Fibroblast of lung (primary cell): ENCODE measurements at regions not wholly inside any gene's neighbourhood (a gene's known extent, or its start where the extent isn't known, plus 50 kb on each side); places are given as distances from the start of the nearest gene placed in this dataset.

Experiments
- DNase-seq, 2 donors: peaks; one replicate each; pipeline versions ENCODE4 v3.0.0 to v3.0.0-alpha.2; 2010; ENCODE audit warnings: low read depth in 2 of 2
- H2AFZ ChIP-seq: 2 replicates; pipeline ENCODE4 v1.5.1; 2012; ENCODE audit warnings: low read length, control low read depth, inconsistent platforms
- H3K27ac ChIP-seq: 2 replicates; pipeline ENCODE4 v1.5.1; 2011; ENCODE audit warnings: low read length, control low read depth; ENCODE audit not compliant: insufficient read depth
- H3K27me3 ChIP-seq: 2 replicates; pipeline ENCODE4 v1.5.1; 2011; ENCODE audit warnings: mild to moderate bottlenecking, low read length; ENCODE audit not compliant: control insufficient read depth, insufficient read depth
- H3K36me3 ChIP-seq: 2 replicates; pipeline ENCODE4 v1.5.1; 2011; ENCODE audit warnings: low read length; ENCODE audit not compliant: control insufficient read depth, insufficient read depth
- H3K4me1 ChIP-seq: 2 replicates; pipeline ENCODE4 v1.5.1; 2011; ENCODE audit warnings: low read length; ENCODE audit not compliant: control insufficient read depth, insufficient read depth; ENCODE audit errors: extremely low read depth
- H3K4me2 ChIP-seq: 2 replicates; pipeline ENCODE4 v1.5.1; 2011; ENCODE audit warnings: low read length, control low read depth; ENCODE audit not compliant: insufficient read depth; ENCODE audit errors: extremely low read depth
- H3K4me3 ChIP-seq, 4 experiments: fragments of 200-600 bp in 1 of 4; sonication (generic) in 1 of 4; replicated peaks in 1 of 4; 2 replicates each; pipeline ENCODE4 v1.5.1; 2011 to 2016; ENCODE audit warnings: low read length in 4 of 4, low read depth in 3 of 4, mild to moderate bottlenecking in 3 of 4, control low read depth in 2 of 4, inconsistent platforms in 1 of 4, mixed read lengths in 1 of 4; ENCODE audit not compliant: insufficient read depth in 1 of 4; ENCODE audit errors: control extremely low read depth in 1 of 4
- H3K79me2 ChIP-seq: 2 replicates; pipeline ENCODE4 v1.5.1; 2012; ENCODE audit warnings: mild to moderate bottlenecking, low read length, inconsistent platforms; ENCODE audit not compliant: control insufficient read depth, insufficient read depth
- H3K9ac ChIP-seq: 2 replicates; pipeline ENCODE4 v1.5.1; 2011; ENCODE audit warnings: mild to moderate bottlenecking, low read length, control low read depth; ENCODE audit not compliant: insufficient read depth
- H3K9me3 ChIP-seq: 2 replicates; pipeline ENCODE4 v1.5.1; 2012; ENCODE audit warnings: low read depth, low read length; ENCODE audit not compliant: control insufficient read depth, insufficient read depth
- H4K20me1 ChIP-seq: 2 replicates; pipeline ENCODE4 v1.5.1; 2011; ENCODE audit warnings: low read length; ENCODE audit not compliant: control insufficient read depth, insufficient read depth; ENCODE audit errors: extremely low read depth
- EZH2 ChIP-seq: IDR thresholded peaks from 2 replicates; pipeline ENCODE4 v1.5.1; 2012; ENCODE audit warnings: low read length, control low read depth, mild to moderate bottlenecking; ENCODE audit errors: missing control alignments
- TF ChIP-seq, protein P1 (sequence below), 2 donors: IDR thresholded peaks in 1 of 2; conservative IDR thresholded peaks in 1 of 2; 1 replicate in 1 of 2; 2 replicates in 1 of 2; pipeline ENCODE4 v1.5.1; 2011 to 2012; ENCODE audit warnings: low read length in 2 of 2, control low read depth in 1 of 2, inconsistent platforms in 1 of 2, low read depth in 1 of 2, mild to moderate bottlenecking in 1 of 2

GRCh38 chr18:67232406-67232805 is 284.1 kb downstream of the DSEL start:
- H3K27ac ChIP-seq, result no peak overlapping the region
- no peaks in the 10 kb centered on the region for H3K4me1 ChIP-seq
- TF ChIP-seq EZH2, result no peak
- TF ChIP-seq, protein P1, sequence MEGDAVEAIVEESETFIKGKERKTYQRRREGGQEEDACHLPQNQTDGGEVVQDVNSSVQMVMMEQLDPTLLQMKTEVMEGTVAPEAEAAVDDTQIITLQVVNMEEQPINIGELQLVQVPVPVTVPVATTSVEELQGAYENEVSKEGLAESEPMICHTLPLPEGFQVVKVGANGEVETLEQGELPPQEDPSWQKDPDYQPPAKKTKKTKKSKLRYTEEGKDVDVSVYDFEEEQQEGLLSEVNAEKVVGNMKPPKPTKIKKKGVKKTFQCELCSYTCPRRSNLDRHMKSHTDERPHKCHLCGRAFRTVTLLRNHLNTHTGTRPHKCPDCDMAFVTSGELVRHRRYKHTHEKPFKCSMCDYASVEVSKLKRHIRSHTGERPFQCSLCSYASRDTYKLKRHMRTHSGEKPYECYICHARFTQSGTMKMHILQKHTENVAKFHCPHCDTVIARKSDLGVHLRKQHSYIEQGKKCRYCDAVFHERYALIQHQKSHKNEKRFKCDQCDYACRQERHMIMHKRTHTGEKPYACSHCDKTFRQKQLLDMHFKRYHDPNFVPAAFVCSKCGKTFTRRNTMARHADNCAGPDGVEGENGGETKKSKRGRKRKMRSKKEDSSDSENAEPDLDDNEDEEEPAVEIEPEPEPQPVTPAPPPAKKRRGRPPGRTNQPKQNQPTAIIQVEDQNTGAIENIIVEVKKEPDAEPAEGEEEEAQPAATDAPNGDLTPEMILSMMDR (conservative IDR thresholded peaks at IDR 0.05 in 1 of 2, IDR thresholded peaks at IDR 0.05 in 1 of 2; ENCODE audit: low read depth in 1 of 2, low read length in 2 of 2), result no peak
- DNase-seq, result peak; percentile 54 to 84
- H4K20me1 ChIP-seq, result no peaks in the 10 kb centered on the region
- no peaks in the 10 kb centered on the region for H3K36me3 ChIP-seq
- H3K9me3 ChIP-seq, result no peaks in the 10 kb centered on the region
- no peak overlapping the region for H3K4me3 ChIP-seq
- H3K27me3 ChIP-seq, result no peaks in the 10 kb centered on the region
- no peak overlapping the region for H3K4me2 ChIP-seq
- H2AFZ ChIP-seq, result no peak overlapping the region
- H3K9ac ChIP-seq, result no peak overlapping the region
- no peaks in the 10 kb centered on the region for H3K79me2 ChIP-seq

DNA sequence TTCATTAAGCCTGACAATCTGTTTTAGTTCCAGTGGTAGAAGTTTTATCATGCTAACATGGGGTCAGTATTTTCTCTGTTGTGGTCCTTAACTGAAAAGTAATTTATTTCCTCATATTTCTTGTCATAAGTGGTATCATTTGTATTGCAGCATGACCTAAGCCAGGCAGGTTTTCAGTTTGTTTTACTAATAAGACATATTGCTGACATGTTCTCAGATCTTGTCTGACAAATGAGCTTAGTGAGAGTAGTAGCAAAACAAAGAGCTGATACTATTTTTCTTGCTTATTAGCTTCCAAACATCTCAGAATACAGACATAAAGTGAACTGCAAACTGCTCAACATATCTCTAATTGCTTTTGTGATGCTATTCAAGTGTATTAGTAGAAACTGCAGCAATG is 293.6 kb downstream of the DSEL start:
- Histone ChIP-seq H4K20me1 (no peaks in the 10 kb centered on the region), H3K9me3 (no peaks in the 10 kb centered on the region), H3K36me3 (no peaks in the 10 kb centered on the region), H2AFZ (no peak overlapping the region), H3K27ac (no peak overlapping the region), H3K4me1 (no peaks in the 10 kb centered on the region), H3K4me2 (no peak overlapping the region), H3K9ac (no peak overlapping the region), H3K79me2 (no peaks in the 10 kb centered on the region), H3K27me3 (no peaks in the 10 kb centered on the region), H3K4me3 (no peak overlapping the region)
- TF ChIP-seq EZH2, result no peak
- TF ChIP-seq, protein P1 (conservative IDR thresholded peaks at IDR 0.05 in 1 of 2, IDR thresholded peaks at IDR 0.05 in 1 of 2; ENCODE audit: low read depth in 1 of 2, low read length in 2 of 2), result no peak
- peak in 1 of 2 donors; percentile 22 for DNase-seq

DNA sequence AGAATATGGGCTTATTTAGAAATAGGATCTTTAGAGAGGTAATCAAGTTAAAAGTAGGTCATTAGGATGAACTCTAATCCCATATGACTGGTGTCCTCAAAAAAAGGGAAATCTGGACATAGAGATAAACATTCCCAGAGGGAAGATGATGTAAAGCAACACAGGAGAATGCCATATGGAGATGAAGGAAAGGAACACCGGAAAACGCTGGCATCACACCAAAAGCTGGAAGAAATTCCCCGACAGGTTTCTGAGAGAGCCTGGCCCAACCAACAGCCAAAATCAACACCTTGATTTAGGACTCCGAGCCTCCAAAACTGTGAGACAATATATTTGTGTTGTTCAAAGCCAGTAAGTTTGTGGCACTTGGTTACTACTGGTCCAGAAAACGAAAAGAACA is 296.7 kb downstream of the DSEL start:
- H3K27me3 ChIP-seq, result no peaks in the 10 kb centered on the region
- no peak for TF ChIP-seq EZH2
- TF ChIP-seq, protein P1 (conservative IDR thresholded peaks at IDR 0.05 in 1 of 2, IDR thresholded peaks at IDR 0.05 in 1 of 2; ENCODE audit: low read depth in 1 of 2, low read length in 2 of 2), result no peak

More for the DNA sequence above, 296.7 kb downstream of the DSEL start:
- Histone ChIP-seq H3K9me3 (no peaks in the 10 kb centered on the region), H3K4me1 (no peaks in the 10 kb centered on the region), H3K36me3 (no peaks in the 10 kb centered on the region), H2AFZ (no peak overlapping the region), H3K9ac (no peak overlapping the region), H4K20me1 (no peaks in the 10 kb centered on the region), H3K4me3 (no peak overlapping the region), H3K4me2 (no peak overlapping the region), H3K27ac (no peak overlapping the region), H3K79me2 (no peaks in the 10 kb centered on the region)
- DNase-seq, result no peak
